Fibroblast of the aortic adventitia (primary cell): ENCODE measurements at regions not wholly inside any gene's neighbourhood (a gene's known extent, or its start where the extent isn't known, plus 50 kb on each side); places are given as distances from the start of the nearest gene placed in this dataset.

Experiments used
- DNase-seq: peaks from one replicate; pipeline ENCODE4 v3.0.0-alpha.2; 2010; ENCODE audit warnings: low read depth
- H3K4me3 ChIP-seq: 2 replicates; pipeline ENCODE4 v1.5.1; 2011; ENCODE audit warnings: low read depth, mild to moderate bottlenecking, control low read depth, low read length, moderate library complexity
- TF ChIP-seq, protein P1 (sequence below): IDR thresholded peaks from 2 replicates; pipeline ENCODE4 v1.5.1; 2011; ENCODE audit warnings: mild to moderate bottlenecking, low read length, control low read depth, inconsistent platforms; ENCODE audit not compliant: insufficient read depth

DNA sequence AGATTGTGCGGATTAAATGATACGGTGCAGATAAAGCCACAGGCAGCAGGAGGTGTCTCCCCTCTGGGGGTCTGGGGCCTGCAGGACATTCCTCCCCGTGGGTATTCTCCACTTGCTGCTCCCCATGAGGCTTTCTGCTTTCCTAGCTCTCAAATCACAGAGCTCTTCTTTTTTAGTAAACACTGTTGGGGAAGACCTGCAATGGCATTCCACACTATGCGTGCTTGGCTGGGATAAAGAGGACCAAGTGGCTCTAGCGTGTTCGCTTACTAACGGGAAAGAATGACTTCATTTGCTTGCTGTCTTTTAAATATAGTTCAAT is 146.5 kb downstream of the DDX1 start:
- DNase-seq, result no peak
- TF ChIP-seq, protein P1, sequence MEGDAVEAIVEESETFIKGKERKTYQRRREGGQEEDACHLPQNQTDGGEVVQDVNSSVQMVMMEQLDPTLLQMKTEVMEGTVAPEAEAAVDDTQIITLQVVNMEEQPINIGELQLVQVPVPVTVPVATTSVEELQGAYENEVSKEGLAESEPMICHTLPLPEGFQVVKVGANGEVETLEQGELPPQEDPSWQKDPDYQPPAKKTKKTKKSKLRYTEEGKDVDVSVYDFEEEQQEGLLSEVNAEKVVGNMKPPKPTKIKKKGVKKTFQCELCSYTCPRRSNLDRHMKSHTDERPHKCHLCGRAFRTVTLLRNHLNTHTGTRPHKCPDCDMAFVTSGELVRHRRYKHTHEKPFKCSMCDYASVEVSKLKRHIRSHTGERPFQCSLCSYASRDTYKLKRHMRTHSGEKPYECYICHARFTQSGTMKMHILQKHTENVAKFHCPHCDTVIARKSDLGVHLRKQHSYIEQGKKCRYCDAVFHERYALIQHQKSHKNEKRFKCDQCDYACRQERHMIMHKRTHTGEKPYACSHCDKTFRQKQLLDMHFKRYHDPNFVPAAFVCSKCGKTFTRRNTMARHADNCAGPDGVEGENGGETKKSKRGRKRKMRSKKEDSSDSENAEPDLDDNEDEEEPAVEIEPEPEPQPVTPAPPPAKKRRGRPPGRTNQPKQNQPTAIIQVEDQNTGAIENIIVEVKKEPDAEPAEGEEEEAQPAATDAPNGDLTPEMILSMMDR, result no peak
- no peak overlapping the region for H3K4me3 ChIP-seq

DNA sequence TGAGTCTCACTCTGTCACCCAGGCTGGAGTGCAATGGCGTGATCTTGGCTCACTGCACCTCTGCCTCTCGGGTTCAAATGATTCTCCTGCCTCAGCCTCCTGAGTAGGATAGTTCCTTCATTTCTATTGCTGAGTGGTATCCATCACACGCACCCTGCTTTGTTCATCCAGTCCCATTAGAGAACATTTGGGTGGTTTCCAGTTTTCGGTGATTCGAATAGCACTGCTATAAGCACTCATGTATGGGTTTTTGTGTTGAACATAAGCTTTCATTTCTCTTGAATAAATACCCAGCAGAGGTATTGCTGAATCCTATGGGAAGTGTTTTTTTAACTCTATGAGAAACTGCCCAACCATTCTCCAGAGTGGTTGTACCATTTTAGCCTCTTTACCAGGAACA is 147.3 kb downstream of the DDX1 start:
- H3K4me3 ChIP-seq, result no peak overlapping the region
- DNase-seq, result no peak
- TF ChIP-seq, protein P1, result no peak

DNA sequence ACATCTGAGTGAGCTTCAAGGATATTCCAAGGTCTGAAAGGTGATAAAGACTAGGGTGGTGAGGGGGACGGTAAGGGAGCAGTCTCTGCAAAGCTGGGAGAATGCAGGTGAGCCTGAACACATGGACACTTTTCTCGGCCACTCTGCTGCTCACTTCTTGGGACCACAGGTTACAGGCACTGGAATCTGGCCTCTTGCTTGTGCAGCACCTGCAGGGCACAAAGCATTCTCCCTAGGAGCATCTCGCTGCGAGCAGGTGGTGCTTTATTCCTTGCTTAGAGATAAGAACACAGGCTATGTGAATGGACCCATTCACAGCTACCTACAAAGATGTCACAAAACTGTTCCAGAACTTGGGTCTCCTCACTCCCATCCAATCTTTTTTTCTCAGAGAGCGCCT is 153.2 kb downstream of the DDX1 start:
- DNase-seq, result no peak
- no peak overlapping the region for H3K4me3 ChIP-seq
- TF ChIP-seq, protein P1, result no peak

DNA sequence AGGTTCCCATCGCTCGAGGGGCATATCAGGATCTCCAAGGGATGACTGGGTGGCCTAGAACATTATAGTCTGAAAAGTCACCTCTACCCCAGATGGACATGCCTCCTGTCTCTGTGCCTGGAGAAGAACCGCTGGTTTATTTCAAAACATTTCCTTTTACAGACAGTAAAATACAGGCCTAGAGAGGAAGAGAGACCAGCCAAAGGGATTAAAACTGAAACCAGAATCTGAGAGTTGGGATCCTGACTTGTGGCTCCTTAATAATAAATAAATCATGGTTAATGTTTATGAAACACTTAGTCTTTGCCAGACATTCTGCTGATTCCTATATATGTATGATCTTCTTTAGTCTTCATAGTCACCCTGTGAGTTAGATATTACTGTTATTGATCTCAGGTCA is 153.7 kb downstream of the DDX1 start:
- H3K4me3 ChIP-seq, result no peak overlapping the region
- TF ChIP-seq, protein P1, result no peak
- DNase-seq, result no peak

DNA sequence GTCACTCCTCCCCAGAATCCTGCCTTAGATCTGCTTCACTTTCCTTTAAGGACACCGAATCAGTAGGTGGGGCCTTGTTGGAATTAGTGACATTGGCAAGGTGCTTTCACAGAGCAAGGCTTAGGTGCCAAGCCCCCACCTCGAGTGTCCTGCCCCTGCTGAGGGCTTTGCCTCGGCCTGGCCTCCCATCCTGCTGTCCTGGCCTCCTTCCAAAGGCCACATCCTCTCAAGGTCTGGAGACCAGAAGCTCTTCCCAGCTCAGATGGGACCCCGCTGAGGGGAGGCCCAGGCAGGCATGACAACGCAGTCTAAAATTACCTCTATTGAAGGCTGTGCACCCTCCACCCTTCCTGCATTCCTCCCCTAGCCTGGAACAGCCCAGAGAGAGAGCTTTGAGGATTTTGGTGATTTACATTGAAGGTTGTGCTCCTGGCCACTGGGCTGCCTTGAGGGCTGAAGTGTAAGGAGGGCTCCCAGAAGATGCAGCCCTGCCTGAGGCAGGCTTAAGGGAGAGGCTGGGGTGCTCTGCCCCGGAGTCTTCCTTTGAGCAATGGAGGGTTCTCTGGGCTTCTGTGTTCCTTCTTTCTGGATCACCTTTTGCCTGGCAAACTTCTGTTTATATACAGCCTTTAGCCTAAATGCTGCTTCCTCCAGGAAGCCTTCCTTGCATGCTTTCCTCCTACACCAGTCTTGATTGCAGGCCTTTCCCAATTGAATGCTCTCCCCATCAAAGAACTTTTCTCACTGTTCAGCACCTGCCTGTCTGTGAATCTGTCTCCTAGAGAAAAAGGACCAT is 154.4 kb downstream of the DDX1 start:
- no peak overlapping the region for H3K4me3 ChIP-seq
- TF ChIP-seq, protein P1, result no peak
- no peak for DNase-seq

DNA sequence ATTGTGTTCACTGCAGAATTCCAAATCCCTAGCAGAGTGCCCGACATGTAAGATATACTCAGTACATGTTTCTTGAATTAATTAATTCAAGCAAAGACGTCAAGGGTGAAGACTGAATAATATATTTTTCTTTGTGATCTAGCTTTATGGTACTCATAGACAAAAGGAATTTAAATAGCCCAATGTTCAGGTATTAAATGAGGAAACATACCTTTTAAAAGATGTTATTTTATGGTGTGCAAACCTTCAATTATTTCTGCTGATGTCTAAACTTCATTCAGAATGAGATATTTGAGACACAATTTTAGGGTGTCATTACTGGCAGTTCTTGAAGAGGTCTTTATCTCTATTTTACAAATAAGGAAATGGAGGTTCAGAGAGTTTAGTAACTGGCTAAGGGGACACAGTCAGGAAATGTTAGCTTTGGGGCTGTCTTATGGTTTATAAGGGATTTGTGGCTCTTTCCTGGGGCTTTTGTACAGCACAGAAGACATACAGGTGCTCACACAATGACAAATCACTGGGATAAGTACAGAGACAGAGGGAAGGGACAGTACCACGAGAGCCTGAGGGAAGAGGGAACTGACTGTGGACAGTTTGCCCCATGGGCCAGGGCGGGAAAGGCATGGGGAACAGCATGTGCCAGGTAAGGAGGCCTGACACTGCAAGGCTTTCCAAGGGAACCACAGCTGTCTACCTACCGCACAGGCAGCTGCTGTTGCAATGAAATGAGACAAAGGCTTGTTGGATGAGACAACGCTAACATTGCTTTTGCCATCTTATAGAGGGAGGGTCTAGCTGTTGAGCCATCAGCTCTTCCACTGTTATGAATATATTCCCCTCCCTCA is 155.3 kb downstream of the DDX1 start:
- no peak for DNase-seq
- TF ChIP-seq, protein P1, result no peak
- H3K4me3 ChIP-seq, result no peak overlapping the region
